ENCODE measurements at regions not wholly inside any gene's neighbourhood (a gene's known extent, or its start where the extent isn't known, plus 50 kb on each side); places are given as distances from the start of the nearest gene placed in this dataset.
"Not testable (repeated sequence)": the region's sequence is repeated elsewhere in the genome, so short reads cannot be mapped to it uniquely, and the experiment has no call there.

DNA sequence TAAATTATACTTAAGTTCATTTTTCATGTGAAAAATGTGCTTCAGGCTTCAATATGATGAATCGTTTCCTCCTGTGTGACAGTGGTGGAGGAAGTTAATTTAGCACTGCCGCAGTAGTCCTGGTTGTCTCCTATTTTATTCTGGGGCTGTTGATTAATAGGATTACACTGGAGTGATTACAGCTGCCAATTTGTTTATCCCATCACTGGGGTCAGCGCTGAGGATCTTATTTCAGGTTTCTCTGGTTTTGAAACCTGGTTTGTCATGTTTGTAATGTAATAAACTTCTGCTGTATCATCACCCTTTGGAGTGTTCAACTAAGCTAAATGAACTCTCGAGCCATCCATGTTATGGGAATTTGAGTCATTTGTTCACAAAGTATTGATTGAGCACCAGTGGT, 241.7 kb upstream of the KCNN2 start:
- TF ChIP-seq, protein P1, sequence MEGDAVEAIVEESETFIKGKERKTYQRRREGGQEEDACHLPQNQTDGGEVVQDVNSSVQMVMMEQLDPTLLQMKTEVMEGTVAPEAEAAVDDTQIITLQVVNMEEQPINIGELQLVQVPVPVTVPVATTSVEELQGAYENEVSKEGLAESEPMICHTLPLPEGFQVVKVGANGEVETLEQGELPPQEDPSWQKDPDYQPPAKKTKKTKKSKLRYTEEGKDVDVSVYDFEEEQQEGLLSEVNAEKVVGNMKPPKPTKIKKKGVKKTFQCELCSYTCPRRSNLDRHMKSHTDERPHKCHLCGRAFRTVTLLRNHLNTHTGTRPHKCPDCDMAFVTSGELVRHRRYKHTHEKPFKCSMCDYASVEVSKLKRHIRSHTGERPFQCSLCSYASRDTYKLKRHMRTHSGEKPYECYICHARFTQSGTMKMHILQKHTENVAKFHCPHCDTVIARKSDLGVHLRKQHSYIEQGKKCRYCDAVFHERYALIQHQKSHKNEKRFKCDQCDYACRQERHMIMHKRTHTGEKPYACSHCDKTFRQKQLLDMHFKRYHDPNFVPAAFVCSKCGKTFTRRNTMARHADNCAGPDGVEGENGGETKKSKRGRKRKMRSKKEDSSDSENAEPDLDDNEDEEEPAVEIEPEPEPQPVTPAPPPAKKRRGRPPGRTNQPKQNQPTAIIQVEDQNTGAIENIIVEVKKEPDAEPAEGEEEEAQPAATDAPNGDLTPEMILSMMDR (IDR thresholded peaks at IDR 0.05): no peak
- Histone ChIP-seq H3K36me3 (no peaks in the 10 kb centered on the region), H3K4me1 (no peaks in the 10 kb centered on the region), H3K27ac (no peak overlapping the region), H3K27me3 (no peaks in the 10 kb centered on the region), H3K9me3 (no peaks in the 10 kb centered on the region), H3K4me3 (no peak overlapping the region)
- DNase-seq: no peak
- intact Hi-C loops (cut with DNase I; ENCODE audit: low total_unique reads): no loop called here

- Histone ChIP-seq H3K4me3 (no peak overlapping the region), H3K27me3 (no peaks in the 10 kb centered on the region), H3K9me3 (no peaks in the 10 kb centered on the region), H3K4me1 (no peaks in the 10 kb centered on the region), H3K36me3 (no peaks in the 10 kb centered on the region), H3K27ac (no peak overlapping the region)
- intact Hi-C loops (cut with DNase I; ENCODE audit: low total_unique reads): no loop called here
- TF ChIP-seq, protein P1 (IDR thresholded peaks at IDR 0.05): no peak
- DNase-seq: no peak
Measured at GRCh38 chr5:114122852-114123251, 239.0 kb upstream of the KCNN2 start.

GRCh38 chr5:114123654-114124053, 238.2 kb upstream of the KCNN2 start:
- Histone ChIP-seq H3K27ac (no peak overlapping the region), H3K9me3 (no peaks in the 10 kb centered on the region), H3K4me1 (no peaks in the 10 kb centered on the region), H3K36me3 (no peaks in the 10 kb centered on the region), H3K27me3 (no peaks in the 10 kb centered on the region), H3K4me3 (no peak overlapping the region)
- TF ChIP-seq, protein P1 (IDR thresholded peaks at IDR 0.05): no peak
- intact Hi-C loops (cut with DNase I; ENCODE audit: low total_unique reads): no loop called here
- no peak for DNase-seq

DNA sequence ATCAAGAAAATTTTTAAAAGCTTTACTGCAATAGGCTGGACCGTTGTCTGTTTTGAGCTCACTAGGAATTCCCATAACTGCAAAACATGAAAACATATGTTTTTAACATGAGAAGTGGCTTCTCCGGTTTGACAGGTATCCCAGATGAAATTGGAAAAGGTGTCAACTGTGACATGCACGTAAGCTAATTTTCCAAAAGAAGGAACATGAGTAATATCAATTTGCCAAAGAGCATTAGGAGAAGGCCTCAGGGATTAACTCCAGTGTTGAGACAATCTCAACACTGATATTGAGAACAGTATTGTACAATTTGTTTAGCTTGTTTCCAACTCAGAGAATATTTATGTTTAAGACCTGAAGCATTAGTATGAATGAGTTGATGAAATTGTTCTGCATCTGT, 215.5 kb upstream of the KCNN2 start:
- intact Hi-C loops (cut with DNase I; ENCODE audit: low total_unique reads): no loop called here
- no peaks in the 10 kb centered on the region for H3K36me3 ChIP-seq
- no peak for DNase-seq
- H3K9me3 ChIP-seq: no peaks in the 10 kb centered on the region
- TF ChIP-seq, protein P1 (IDR thresholded peaks at IDR 0.05): no peak
- H3K27ac ChIP-seq: no peak overlapping the region
- no peaks in the 10 kb centered on the region for H3K4me1 ChIP-seq
- H3K27me3 ChIP-seq: no peaks in the 10 kb centered on the region
- H3K4me3 ChIP-seq: no peak overlapping the region

DNA sequence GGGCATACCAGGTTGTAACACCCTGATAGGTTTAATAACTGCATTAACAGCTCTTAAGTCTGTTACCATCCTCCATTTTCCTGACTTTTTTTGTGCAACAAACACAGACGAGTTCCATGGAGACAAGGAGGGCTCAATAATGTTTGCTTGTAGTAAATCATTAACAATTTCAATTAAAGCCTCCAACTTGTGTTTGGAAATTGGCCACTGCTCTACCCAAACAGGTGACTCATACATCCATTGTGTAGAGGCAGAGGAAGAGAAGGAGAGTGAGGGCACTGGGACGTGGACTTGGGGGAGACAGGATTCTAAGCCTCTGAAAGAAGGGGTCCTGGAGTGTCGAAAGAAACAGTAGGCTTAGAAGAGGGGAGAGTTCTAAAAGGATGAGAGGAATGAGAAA, 213.6 kb upstream of the KCNN2 start:
- Histone ChIP-seq H3K4me3 (no peak overlapping the region), H3K27ac (no peak overlapping the region), H3K36me3 (no peaks in the 10 kb centered on the region), H3K9me3 (no peaks in the 10 kb centered on the region), H3K4me1 (no peaks in the 10 kb centered on the region), H3K27me3 (no peaks in the 10 kb centered on the region)
- no peak for DNase-seq
- intact Hi-C loops (cut with DNase I; ENCODE audit: low total_unique reads): no loop called here
- TF ChIP-seq, protein P1 (IDR thresholded peaks at IDR 0.05): no peak

GRCh38 chr5:114148728-114149127, 213.1 kb upstream of the KCNN2 start:
- H3K4me3 ChIP-seq; H3K4me1 ChIP-seq; intact Hi-C loops (cut with DNase I; ENCODE audit: low total_unique reads); DNase-seq; H3K9me3 ChIP-seq; H3K36me3 ChIP-seq; H3K27ac ChIP-seq; H3K27me3 ChIP-seq: not testable (repeated sequence)
